HG03045 (cell line): ENCODE measurements at regions not wholly inside any gene's neighbourhood (a gene's known extent, or its start where the extent isn't known, plus 50 kb on each side); places are given as distances from the start of the nearest gene placed in this dataset.

ENCODE experiments used
- ATAC-seq: cut with Tn5 transposase; IDR thresholded peaks from one replicate; pipeline ENCODE4 v1.9.1; 2021; ENCODE audit warnings: mild to moderate bottlenecking, moderate library complexity; ENCODE audit not compliant: unreplicated experiment

GRCh38 chr20:23232679-23233308 is 117.8 kb upstream of the NXT1 start:
- ATAC-seq = no peak

DNA sequence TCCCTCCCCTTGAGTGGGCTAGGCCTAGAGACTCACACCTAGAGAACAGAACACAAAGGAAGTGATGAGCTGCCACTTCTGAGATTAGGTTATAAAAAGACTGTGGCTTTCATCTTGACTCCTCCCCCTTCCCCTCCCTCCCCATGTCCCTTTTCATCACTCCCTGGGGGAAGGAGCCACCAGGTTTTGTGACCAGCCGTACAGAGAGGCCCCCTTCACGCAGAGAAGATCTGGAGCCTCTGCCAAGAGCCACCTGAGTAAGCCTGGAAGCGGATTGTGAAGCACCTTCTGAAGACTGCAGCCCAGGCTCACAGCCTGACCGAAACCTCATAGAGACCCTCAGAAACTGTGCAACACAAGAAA is 118.4 kb upstream of the NXT1 start:
- ATAC-seq = no peak

DNA sequence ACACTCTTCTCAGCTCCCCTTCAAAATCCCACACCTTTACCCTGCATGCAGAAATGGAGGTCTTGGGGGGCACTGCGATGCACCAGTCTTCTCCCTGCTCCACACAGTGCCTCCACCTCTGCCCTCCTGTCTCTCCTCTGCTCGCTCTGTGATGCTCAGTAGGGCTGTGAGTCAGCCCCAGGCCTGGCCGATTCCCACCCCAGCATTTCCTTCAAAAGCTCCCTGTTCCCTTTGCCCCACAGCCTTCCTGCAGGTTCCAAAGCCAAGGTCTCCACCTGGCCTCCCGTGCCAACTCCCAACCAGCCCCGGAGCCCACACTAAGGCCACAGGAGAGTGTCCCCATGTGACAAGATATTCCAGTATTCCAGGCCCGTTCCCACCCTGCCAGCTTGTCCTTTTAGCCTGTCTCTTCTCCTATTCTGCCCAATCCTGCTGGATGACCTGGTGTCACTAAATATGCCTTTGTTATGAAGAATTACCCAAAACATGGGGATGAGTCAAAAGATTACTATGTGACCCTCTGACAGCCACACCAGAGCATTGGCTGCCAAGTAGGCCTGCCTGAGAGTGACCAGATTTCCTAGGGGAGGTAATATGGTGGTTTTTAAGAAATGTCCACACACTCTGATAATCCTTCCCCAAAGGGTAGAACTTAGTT is 118.9 kb upstream of the NXT1 start:
- ATAC-seq = no peak

DNA sequence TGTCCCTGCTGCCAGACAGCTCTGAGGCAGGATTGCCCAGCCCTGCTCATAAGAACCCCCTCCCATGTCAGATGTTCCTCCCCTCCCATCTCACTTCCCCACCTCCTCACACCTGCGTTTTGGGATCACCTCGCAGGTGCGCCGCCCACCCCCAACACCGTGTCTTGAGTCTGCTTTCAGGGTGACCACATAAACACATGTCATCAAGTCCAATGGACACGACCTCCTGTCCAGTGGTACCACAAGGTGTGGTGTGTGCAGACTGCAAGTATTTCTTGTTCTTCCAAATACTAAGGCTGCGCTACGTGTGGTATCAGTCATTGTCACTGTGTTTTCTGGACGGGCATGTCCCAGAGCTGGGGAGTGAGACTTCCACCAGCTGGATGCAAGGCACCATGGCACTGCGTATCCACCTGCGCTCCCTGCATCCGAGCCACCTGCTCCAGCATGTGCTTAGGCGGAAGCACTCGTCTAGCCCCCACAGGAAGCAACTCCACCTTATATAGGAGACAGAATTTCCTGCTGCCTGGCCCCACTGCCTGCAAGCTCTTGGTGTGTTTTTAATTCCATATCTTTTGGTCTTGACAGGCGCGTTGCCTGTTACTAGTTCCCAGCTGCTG is 119.7 kb upstream of the NXT1 start:
- no peak for ATAC-seq

DNA sequence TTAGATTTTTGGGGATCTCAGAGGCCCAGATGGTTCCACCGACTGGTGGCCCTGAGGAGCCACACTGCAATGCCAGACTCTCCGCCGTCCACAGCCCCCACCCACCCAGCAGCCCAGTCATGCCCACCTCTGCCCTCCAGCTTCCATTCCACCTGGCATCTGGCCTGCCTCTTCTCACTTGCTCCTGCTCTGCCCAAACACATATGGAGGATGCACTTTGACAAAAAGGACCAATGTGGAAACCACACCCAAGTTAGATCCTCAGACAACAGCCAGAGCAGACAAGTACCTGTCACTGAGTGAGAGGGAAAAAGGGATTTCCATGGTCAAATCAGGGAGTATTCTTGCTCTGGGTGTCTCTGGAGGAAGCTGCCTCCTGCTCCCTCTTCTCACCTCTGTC is 120.6 kb upstream of the NXT1 start:
- ATAC-seq = no peak

DNA sequence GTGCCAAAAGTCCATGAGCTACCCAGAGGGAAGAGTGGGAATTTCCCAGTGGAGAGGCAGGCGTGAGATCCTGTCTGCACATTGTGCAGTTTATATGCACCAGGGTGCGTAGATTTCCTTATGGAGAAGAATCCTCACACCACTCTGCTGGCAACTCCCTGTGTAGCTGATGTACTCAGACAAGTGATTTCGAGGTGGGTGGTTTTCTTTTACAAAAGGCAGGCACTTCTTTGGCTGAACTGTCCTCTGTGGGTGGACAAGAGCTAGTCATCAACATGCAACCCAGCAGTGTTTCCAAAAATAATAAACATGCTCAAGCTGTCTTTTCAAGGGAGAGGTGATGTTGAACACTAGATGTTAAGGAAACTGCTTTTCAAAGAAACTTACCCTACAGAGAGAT is 121.7 kb upstream of the NXT1 start:
- ATAC-seq = no peak

- ATAC-seq = no peak
Observed at GRCh38 chr20:23227976-23228375, 122.6 kb upstream of the NXT1 start.

- ATAC-seq = no peak
Observed at GRCh38 chr20:23227274-23227673, 123.3 kb upstream of the NXT1 start.

DNA sequence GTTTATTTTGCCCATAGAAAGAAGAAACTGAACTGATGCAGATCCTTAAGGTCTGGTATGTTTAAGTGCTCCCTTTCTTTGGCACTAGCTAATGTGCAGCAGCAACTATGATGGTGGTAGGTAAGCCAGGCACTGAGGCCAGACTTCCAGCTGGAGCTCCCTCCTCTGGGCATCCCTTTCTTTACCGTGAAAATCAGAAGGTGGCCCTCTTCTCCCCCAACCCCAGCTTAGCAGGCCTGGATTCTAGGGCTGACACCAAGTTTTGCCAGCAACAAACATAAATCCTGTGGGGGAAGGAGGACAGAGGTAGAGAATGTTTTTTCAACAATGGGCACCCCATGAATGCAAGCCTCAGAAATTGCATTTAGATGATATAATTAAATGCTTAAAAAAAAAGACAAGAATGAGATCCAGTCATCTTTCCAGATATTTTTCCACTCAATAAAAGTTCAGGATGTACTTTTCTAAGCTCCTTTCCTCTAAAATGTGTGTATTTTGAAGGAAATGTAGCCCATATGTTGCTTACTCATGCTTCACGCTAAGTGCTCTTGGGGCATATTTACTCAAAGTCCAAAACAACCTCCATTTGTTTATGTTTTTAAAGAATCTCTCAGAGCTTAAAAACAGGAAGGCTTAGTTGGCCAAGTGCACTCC is 123.9 kb upstream of the NXT1 start:
- no peak for ATAC-seq

- ATAC-seq = no peak
Observed at GRCh38 chr20:23225407-23226060, 125.1 kb upstream of the NXT1 start.

DNA sequence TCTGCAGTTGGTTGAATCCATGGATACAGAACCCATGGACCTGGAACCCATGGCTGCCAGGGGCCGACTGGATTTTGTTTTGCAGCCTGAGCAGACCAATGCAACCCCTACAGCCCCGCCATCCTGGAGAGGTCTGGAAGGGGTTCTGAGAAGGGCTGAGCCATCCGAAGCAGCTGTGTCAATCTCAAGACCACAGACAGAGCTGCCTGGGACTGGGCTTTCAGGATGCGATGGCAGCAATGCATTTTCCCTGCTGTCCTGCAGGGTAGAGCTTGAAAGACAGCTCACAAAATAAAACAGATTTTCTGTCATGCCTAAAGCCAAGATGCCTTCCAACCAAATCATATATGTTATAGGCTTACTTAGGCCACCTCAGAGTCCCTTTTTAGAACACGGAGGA is 125.8 kb upstream of the NXT1 start:
- no peak for ATAC-seq

DNA sequence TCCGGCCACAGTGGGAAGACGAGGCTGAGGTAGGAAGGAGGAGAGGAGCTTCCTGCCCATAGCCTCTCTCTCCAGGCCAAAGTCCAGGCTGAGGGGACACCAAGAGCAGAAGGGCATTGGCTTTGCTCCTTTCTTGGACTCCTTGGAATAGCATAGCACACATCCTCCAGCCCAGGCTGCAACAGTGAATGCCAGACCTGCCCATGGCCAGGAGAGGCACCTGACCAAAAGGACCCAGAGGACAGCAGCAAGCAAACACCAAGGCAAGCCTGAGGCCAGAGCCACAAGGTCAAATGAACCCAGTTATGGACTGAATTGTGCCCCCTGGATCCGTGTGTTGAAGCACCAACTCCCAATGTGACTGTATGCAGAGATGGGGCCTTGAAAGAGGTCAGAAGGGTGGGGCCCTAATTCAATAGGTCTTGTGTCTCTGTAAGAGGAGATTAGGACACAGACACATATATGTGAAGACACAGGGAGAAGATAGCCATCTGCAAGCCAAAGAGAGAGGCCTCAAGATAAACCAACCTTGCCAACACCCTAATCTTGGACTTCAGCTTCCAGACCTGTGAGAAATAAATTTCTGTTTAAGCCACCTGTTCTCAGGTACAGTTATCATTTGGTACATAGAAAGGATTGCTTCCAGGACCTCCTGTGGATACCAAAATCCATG is 126.5 kb upstream of the NXT1 start:
- no peak for ATAC-seq

DNA sequence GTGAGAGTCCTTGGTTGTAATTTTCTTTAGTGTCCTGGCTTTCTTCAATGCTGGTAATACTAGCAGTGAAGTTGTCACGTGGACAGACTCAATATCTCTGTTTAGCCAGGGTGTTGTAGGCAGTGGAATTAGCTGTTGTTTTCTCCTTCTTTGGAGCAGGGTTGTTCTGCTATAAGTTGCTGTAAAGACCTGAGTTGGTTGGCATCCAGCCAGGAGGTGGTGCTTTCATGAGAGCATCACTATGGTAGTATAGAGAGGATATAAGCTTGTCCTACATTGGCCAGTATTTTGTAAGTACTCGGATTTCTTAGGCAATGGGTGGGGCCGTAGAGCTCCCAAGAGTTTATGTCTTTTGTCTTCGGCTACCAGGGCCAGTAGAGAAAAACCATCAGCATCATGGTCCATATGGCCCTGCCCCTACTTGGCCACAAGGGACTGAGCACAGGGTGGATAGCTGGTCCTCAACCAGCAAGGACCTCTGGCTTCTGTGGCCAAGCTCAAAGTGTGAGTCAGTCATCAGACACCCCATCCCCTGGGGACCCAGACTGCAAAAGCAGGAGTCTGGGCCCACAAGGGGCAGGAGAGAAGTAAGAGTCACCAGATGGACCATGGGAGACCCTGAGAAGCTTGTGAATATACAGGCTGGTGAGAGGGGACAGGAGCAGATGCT is 127.9 kb upstream of the NXT1 start:
- no peak for ATAC-seq

- no peak for ATAC-seq
Observed at GRCh38 chr20:23217023-23217422, 130.9 kb upstream of the CD93 start.

DNA sequence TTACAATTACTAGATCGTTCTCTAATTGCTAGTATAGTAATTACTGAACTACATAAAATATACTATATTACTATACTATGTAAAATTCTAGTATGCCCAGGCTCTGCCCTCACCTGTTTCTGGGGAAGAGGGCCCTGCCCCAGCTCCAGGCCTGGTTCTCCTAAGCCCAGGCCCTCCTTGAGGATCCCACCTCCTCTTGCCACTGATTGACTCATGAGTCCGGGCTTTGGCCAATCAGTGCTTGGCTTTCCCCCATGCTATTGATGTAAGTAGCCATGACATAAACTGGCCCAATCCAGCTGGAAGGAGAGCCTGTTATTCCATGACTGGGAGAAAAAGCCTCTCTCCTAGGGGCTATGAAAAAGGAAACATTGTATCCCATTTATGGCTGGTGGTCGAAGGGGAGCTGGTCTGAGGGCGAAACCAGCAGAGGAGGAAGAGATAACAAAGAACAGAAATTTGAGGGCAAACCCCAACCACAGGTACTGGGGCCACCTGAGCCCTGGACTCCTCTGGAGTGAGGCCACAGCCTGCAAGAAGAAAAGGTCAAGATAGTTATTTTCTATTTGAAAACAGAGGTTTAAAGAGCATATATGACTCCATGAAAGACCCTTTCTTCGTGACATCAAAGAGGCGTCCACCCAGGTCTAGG is 129.3 kb upstream of the CD93 start:
- no peak for ATAC-seq

DNA sequence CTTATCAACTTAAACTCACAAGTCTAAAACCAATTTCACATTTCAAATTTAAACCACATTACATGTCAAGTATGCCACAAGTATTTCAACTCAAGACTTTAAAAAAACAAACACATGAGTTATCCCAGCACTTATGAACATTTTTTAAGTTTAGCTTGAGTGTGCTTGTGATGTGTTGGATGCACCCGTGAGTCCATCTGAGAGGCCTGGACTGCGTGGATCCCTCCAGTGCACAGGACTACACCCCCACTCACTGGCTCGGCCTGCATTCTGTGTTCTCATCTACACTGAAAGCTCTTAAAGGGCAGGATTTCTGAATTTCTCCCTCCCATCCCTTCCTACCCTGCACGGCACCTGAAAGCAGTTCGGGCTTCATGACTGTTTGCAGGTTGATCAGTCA is 128.8 kb upstream of the CD93 start:
- ATAC-seq = no peak

GRCh38 chr20:23212464-23212995 is 126.4 kb upstream of the CD93 start:
- no peak for ATAC-seq

DNA sequence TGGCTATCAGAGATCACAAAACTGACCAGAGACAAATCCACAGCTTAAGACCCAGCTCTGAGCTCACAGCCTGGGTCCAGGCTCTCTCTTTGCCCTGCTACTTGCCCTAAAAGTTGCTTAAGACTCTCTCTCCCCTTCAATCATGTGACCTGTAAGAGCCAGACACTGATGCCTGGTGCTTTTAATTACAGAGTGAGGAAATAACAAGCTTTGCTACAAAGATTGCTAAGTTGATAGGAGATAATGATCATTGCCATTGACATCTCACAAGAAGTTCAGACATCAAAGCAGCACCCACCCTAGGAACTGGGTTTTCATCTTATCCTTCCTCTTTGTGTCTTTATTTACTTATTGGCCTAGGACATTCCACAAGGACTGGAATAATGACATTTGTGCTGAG is 125.9 kb upstream of the CD93 start:
- no peak for ATAC-seq

GRCh38 chr20:23211164-23211563 is 125.0 kb upstream of the CD93 start:
- no peak for ATAC-seq
